Thyroid gland (tissue), 4 donors: ENCODE measurements at regions not wholly inside any gene's neighbourhood (a gene's known extent, or its start where the extent isn't known, plus 50 kb on each side); places are given as distances from the start of the nearest gene placed in this dataset.

ENCODE experiments used
- DNase-seq, 2 donors: peaks; one replicate each; pipeline ENCODE4 v3.0.0-alpha.2; 2019
- H3K27ac ChIP-seq, 3 donors: fragments of 200-600 bp; sonication (generic); 1 replicate in 2 of 3; 2 replicates in 1 of 3; pipeline ENCODE4 v1.5.1; 2016 to 2019; ENCODE audit warnings: mild to moderate bottlenecking in 1 of 3, moderate library complexity in 1 of 3
- H3K27me3 ChIP-seq: fragments of 200-600 bp; sonication (generic); one replicate; pipeline ENCODE4 v1.5.1; 2019
- H3K36me3 ChIP-seq, 2 donors: fragments of 200-600 bp; sonication (generic); one replicate each; pipeline ENCODE4 v1.5.1; 2016 to 2019
- H3K4me1 ChIP-seq, 2 donors: fragments of 200-600 bp; sonication (generic); one replicate each; pipeline ENCODE4 v1.5.1; 2017 to 2019
- H3K4me3 ChIP-seq, 3 donors: fragments of 200-600 bp; sonication (generic); replicated peaks in 1 of 3; 1 replicate in 2 of 3; 2 replicates in 1 of 3; pipeline ENCODE4 v1.5.1; 2016; ENCODE audit warnings: mild to moderate bottlenecking in 1 of 3
- H3K9me3 ChIP-seq: fragments of 200-600 bp; sonication (generic); one replicate; pipeline ENCODE4 v1.5.1; 2017
- POLR2A ChIP-seq, 2 donors: fragments of 450-650 bp; IDR thresholded peaks; one replicate each; pipeline ENCODE4 v1.6.1; 2017; ENCODE audit warnings: antibody characterized with exemption in 2 of 2, mild to moderate bottlenecking in 2 of 2, moderate library complexity in 1 of 2
- WGBS, 2 donors: methylation state at CpG; one replicate each; pipeline ENCODE4 v1.1.5; 2017; 5-methylcytosine and 5-hydroxymethylcytosine counted together
- intact Hi-C: fragments of 100-400 bp; cut with DNase I; formaldehyde crosslinking; loops from one replicate; pipeline ENCODE4 v1.15.1; 2023
- TF ChIP-seq, protein P1 (sequence below), 6 experiments: fragments of 200-600 bp in 3 of 6; fragments of 450-650 bp in 3 of 6; sonication (generic) in 3 of 6; IDR thresholded peaks; one replicate each; pipeline ENCODE4 v1.5.1; 2016 to 2019; ENCODE audit warnings: antibody characterized with exemption in 6 of 6, mild to moderate bottlenecking in 2 of 6, inconsistent platforms in 1 of 6, moderate library complexity in 1 of 6

DNA sequence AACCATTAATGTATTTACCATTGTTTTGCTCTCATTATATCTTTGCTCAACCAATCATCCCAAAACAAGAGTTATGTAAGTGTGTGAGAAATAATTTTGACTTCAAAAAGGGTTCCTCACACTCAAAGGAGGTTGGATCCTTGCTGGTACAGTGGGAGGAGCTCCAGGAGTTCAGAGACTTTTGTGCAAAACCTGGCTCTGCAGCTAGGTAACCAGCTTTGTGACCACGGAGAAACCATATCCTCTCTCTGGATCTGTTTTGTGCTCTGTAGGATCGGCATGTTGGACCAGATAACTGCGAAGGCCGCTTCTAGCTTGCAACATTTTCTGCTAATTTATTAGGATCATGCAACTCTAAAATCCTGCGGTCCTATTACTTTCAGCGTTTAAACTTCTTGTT lies 128.6 kb upstream of the LIPC start:
- 92 to 96% methylated on average over 6 of the region's 6 CpGs for WGBS, 2 donors
- TF ChIP-seq POLR2A (IDR thresholded peaks at IDR 0.05) = no peak
- TF ChIP-seq, protein P1, sequence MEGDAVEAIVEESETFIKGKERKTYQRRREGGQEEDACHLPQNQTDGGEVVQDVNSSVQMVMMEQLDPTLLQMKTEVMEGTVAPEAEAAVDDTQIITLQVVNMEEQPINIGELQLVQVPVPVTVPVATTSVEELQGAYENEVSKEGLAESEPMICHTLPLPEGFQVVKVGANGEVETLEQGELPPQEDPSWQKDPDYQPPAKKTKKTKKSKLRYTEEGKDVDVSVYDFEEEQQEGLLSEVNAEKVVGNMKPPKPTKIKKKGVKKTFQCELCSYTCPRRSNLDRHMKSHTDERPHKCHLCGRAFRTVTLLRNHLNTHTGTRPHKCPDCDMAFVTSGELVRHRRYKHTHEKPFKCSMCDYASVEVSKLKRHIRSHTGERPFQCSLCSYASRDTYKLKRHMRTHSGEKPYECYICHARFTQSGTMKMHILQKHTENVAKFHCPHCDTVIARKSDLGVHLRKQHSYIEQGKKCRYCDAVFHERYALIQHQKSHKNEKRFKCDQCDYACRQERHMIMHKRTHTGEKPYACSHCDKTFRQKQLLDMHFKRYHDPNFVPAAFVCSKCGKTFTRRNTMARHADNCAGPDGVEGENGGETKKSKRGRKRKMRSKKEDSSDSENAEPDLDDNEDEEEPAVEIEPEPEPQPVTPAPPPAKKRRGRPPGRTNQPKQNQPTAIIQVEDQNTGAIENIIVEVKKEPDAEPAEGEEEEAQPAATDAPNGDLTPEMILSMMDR (IDR thresholded peaks at IDR 0.05) = no peak
- Histone ChIP-seq H3K9me3 (no peaks in the 10 kb centered on the region), H3K4me1 (peaks cover 21 to 33% of the 10 kb centered on the region in 2 donors), H3K27ac (no peak overlapping the region), H3K36me3 (no peaks in the 10 kb centered on the region), H3K27me3 (no peaks in the 10 kb centered on the region), H3K4me3 (no peak overlapping the region)
- no peak for DNase-seq
- intact Hi-C loops = no loop called here

DNA sequence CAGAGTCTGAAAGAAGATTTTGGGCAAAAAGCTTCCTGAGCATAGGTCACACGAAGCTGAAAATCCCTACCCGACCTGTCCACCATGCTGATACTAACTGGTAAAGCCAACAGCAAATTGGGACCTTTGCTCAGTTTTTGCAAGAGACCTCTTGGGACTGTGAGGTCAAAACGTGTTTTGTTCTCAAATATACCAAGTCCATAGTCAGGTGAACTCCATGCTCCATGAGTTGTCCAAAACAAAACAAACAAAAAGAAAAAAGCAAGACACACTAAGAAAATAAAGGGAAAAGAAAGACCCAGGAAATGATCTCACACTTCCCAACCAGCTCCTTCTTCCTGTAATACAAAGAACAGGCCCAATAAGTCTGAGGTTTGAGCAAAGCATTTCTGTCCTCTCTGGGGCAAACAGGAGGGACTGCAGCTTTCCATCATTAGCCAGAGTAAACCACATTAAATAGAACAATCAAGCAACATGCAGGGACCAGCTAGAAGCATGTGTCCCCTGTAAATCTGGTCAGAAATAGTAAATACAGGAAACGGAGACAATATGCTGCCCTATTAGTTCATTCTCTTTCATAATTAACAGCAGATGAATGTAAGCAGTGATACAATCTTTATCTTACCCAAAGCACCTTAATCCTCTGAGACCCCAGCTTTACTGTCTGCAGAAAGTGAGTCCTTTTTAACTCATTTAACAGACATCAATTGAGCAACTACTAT lies 125.0 kb upstream of the LIPC start:
- no peaks in the 10 kb centered on the region for H3K27me3 ChIP-seq
- H3K9me3 ChIP-seq = no peaks in the 10 kb centered on the region
- intact Hi-C loops = no loop called here
- no peak overlapping the region for H3K27ac ChIP-seq
- H3K4me1 ChIP-seq = peaks cover 15 to 19% of the 10 kb centered on the region in 2 donors
- TF ChIP-seq, protein P1 (IDR thresholded peaks at IDR 0.05) = no peak
- TF ChIP-seq POLR2A (IDR thresholded peaks at IDR 0.05) = no peak
- no peak overlapping the region for H3K4me3 ChIP-seq
- no peaks in the 10 kb centered on the region for H3K36me3 ChIP-seq
- no peak for DNase-seq
- 69 to 75% methylated on average over 4 of the region's 4 CpGs for WGBS, 2 donors

DNA sequence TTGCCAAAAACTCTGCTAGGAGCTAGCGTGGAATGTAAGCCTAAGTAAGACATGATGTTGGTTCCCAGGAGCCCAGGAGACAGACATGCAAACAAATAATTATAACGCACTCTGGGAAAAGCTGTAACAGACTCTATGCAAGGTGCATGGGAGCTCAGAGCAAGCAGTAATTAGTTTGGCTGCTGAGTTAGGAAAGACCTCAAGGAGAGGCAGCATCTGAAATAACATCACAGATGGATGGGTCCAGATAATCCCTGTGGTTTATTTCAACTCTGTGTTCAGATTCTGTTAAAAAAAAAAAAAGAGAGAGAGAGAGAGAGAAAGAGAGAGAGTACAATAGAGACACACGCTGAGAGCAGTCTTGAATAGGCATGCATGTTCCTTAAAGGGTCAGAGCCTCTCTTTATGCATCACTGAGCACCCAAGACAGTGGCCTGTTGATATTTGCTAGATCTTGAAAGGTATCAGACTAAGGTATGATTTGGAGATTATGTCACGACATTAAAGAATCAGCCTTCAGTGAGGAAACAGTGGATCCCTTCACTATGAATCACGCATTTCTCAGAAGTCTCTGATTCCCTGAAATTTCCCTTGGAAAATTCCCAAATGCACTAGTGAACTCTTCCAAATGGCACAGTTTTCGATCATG lies 124.4 kb upstream of the LIPC start:
- 50 to 52% methylated on average over 6 of the region's 6 CpGs for WGBS, 2 donors
- H3K27ac ChIP-seq = no peak overlapping the region
- DNase-seq = no peak
- intact Hi-C loops = no loop called here
- TF ChIP-seq POLR2A (IDR thresholded peaks at IDR 0.05) = no peak
- TF ChIP-seq, protein P1 (IDR thresholded peaks at IDR 0.05) = no peak
- H3K36me3 ChIP-seq = no peaks in the 10 kb centered on the region
- no peaks in the 10 kb centered on the region for H3K27me3 ChIP-seq
- peaks cover 15 to 19% of the 10 kb centered on the region in 2 donors for H3K4me1 ChIP-seq
- no peaks in the 10 kb centered on the region for H3K9me3 ChIP-seq
- no peak overlapping the region for H3K4me3 ChIP-seq

DNA sequence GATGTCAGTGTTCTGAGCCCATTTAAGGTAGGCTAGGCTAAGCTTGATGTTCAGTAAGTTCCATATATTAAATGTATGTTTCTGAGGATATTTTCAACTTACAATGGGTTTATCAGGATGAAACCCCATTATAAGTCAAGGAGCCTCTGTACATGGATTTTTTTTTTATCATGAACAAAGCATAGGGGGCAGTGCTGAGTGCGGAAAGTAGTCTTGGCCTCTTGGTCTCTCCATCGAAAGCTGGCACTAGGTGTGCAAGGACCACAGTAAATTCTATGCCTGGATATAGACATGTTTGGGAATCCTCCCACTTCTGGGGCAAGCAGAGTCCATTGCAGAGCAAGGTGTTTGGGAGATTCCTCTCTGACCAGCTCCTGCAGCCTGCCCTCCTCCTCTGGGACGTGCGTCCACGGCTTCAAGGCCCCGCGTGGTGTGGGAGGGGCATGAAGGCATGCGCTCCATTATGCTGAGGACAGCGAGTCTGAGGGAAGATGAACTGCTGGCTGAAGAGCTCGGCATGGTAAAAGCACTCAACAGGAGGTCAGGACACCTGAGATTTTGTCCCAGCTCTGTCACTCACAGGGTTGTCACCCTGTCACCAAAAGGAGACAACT lies 122.9 kb upstream of the LIPC start:
- DNase-seq = no peak
- peaks cover 15 to 19% of the 10 kb centered on the region in 2 donors for H3K4me1 ChIP-seq
- WGBS, 2 donors = 95 to 96% methylated on average over 5 to 10 of the region's 10 CpGs
- no peak for TF ChIP-seq POLR2A (IDR thresholded peaks at IDR 0.05)
- TF ChIP-seq, protein P1 (IDR thresholded peaks at IDR 0.05) = no peak
- intact Hi-C loops = no loop called here
- H3K36me3 ChIP-seq = no peaks in the 10 kb centered on the region
- no peaks in the 10 kb centered on the region for H3K9me3 ChIP-seq
- no peaks in the 10 kb centered on the region for H3K27me3 ChIP-seq
- H3K4me3 ChIP-seq = no peak overlapping the region
- no peak overlapping the region for H3K27ac ChIP-seq
